ENCODE measurements at regions not wholly inside any gene's neighbourhood (a gene's known extent, or its start where the extent isn't known, plus 50 kb on each side); places are given as distances from the start of the nearest gene placed in this dataset.

- DNase-seq (peak; percentile 67), ATAC-seq (peak; percentile 69 to 74)
- no peaks in the 10 kb centered on the region for H3K9me3 Mint-ChIP-seq
- H3K4me3 Mint-ChIP-seq, result peak overlapping the region; percentile 82
- H3K4me1 Mint-ChIP-seq (ENCODE audit: low read depth), result peaks cover 72% of the 10 kb centered on the region
- no peaks in the 10 kb centered on the region for H3K27me3 Mint-ChIP-seq (ENCODE audit: low read depth)
- no peaks in the 10 kb centered on the region for H3K36me3 Mint-ChIP-seq (ENCODE audit: insufficient read depth)
Measured at GRCh38 chr1:101309334-101310311, 72.8 kb downstream of the S1PR1 start.

GRCh38 chr1:101310506-101310905, 73.7 kb downstream of the S1PR1 start:
- no peak for DNase-seq
- Mint-ChIP-seq H3K4me3 (peak overlapping the region; percentile 82), H3K36me3 (ENCODE audit: insufficient read depth) (no peaks in the 10 kb centered on the region), H3K9me3 (no peaks in the 10 kb centered on the region), H3K27me3 (ENCODE audit: low read depth) (no peaks in the 10 kb centered on the region), H3K4me1 (ENCODE audit: low read depth) (peaks cover 75% of the 10 kb centered on the region)
- ATAC-seq, result no peak

- Mint-ChIP-seq H3K4me3 (peak overlapping the region; percentile 11), H3K36me3 (ENCODE audit: insufficient read depth) (no peaks in the 10 kb centered on the region), H3K9me3 (no peaks in the 10 kb centered on the region), H3K4me1 (ENCODE audit: low read depth) (peaks cover 75% of the 10 kb centered on the region), H3K27me3 (ENCODE audit: low read depth) (no peaks in the 10 kb centered on the region)
- DNase-seq, result no peak
- no peak for ATAC-seq
Measured at GRCh38 chr1:101311146-101311920, 74.5 kb downstream of the S1PR1 start.

- H3K27me3 Mint-ChIP-seq (ENCODE audit: low read depth), result no peaks in the 10 kb centered on the region
- peak overlapping the region; percentile 52 for H3K4me3 Mint-ChIP-seq
- no peaks in the 10 kb centered on the region for H3K36me3 Mint-ChIP-seq (ENCODE audit: insufficient read depth)
- ATAC-seq (no peak), DNase-seq (no peak)
- H3K9me3 Mint-ChIP-seq, result no peaks in the 10 kb centered on the region
- peaks cover 74% of the 10 kb centered on the region for H3K4me1 Mint-ChIP-seq (ENCODE audit: low read depth)
Measured at GRCh38 chr1:101312147-101312546, 75.3 kb downstream of the S1PR1 start.

- H3K9me3 Mint-ChIP-seq, result no peaks in the 10 kb centered on the region
- DNase-seq (no peak), ATAC-seq (no peak)
- peaks cover 62% of the 10 kb centered on the region for H3K4me1 Mint-ChIP-seq (ENCODE audit: low read depth)
- H3K27me3 Mint-ChIP-seq (ENCODE audit: low read depth), result no peaks in the 10 kb centered on the region
- no peaks in the 10 kb centered on the region for H3K36me3 Mint-ChIP-seq (ENCODE audit: insufficient read depth)
- H3K4me3 Mint-ChIP-seq, result no peak overlapping the region
Measured at GRCh38 chr1:101313356-101313755, 76.5 kb downstream of the S1PR1 start.

GRCh38 chr1:101314244-101314643, 77.4 kb downstream of the S1PR1 start:
- no peaks in the 10 kb centered on the region for H3K36me3 Mint-ChIP-seq (ENCODE audit: insufficient read depth)
- H3K4me1 Mint-ChIP-seq (ENCODE audit: low read depth), result peaks cover 54% of the 10 kb centered on the region
- no peak overlapping the region for H3K4me3 Mint-ChIP-seq
- ATAC-seq (peak; percentile 47 to 51), DNase-seq (peak; percentile 15)
- H3K27me3 Mint-ChIP-seq (ENCODE audit: low read depth), result no peaks in the 10 kb centered on the region
- H3K9me3 Mint-ChIP-seq, result no peaks in the 10 kb centered on the region

- H3K36me3 Mint-ChIP-seq (ENCODE audit: insufficient read depth), result no peaks in the 10 kb centered on the region
- no peak for ATAC-seq
Measured at GRCh38 chr1:101316256-101316655, 79.4 kb downstream of the S1PR1 start.

GRCh38 chr1:101316799-101317198, 80.0 kb downstream of the S1PR1 start:
- H3K27me3 Mint-ChIP-seq (ENCODE audit: low read depth), result no peaks in the 10 kb centered on the region
- no peak overlapping the region for H3K4me3 Mint-ChIP-seq
- peaks cover 29% of the 10 kb centered on the region for H3K4me1 Mint-ChIP-seq (ENCODE audit: low read depth)
- no peaks in the 10 kb centered on the region for H3K36me3 Mint-ChIP-seq (ENCODE audit: insufficient read depth)
- ATAC-seq (no peak), DNase-seq (no peak)
- H3K9me3 Mint-ChIP-seq, result no peaks in the 10 kb centered on the region

More at GRCh38 chr1:101316256-101316655, 79.4 kb downstream of the S1PR1 start:
- H3K9me3 Mint-ChIP-seq, result no peaks in the 10 kb centered on the region
- no peak for DNase-seq
- H3K4me3 Mint-ChIP-seq, result no peak overlapping the region
- no peaks in the 10 kb centered on the region for H3K27me3 Mint-ChIP-seq (ENCODE audit: low read depth)
- H3K4me1 Mint-ChIP-seq (ENCODE audit: low read depth), result peaks cover 34% of the 10 kb centered on the region

- Mint-ChIP-seq H3K36me3 (ENCODE audit: insufficient read depth) (no peaks in the 10 kb centered on the region), H3K9me3 (no peaks in the 10 kb centered on the region), H3K4me1 (ENCODE audit: low read depth) (peaks cover 21% of the 10 kb centered on the region), H3K4me3 (no peak overlapping the region), H3K27me3 (ENCODE audit: low read depth) (no peaks in the 10 kb centered on the region)
- DNase-seq, result no peak
- ATAC-seq, result no peak
Measured at GRCh38 chr1:101317590-101317989, 80.8 kb downstream of the S1PR1 start.

GRCh38 chr1:101323535-101323934, 86.7 kb downstream of the S1PR1 start:
- Mint-ChIP-seq H3K4me1 (ENCODE audit: low read depth) (peaks cover 2% of the 10 kb centered on the region), H3K27me3 (ENCODE audit: low read depth) (peaks cover 3% of the 10 kb centered on the region), H3K4me3 (no peak overlapping the region), H3K9me3 (no peaks in the 10 kb centered on the region), H3K36me3 (ENCODE audit: insufficient read depth) (no peaks in the 10 kb centered on the region)
- no peak for ATAC-seq
- no peak for DNase-seq

GRCh38 chr1:101325144-101325543, 88.3 kb downstream of the S1PR1 start:
- Mint-ChIP-seq H3K36me3 (ENCODE audit: insufficient read depth) (no peaks in the 10 kb centered on the region), H3K9me3 (no peaks in the 10 kb centered on the region), H3K27me3 (ENCODE audit: low read depth) (peaks cover 3% of the 10 kb centered on the region), H3K4me3 (no peak overlapping the region), H3K4me1 (ENCODE audit: low read depth) (peaks cover 2% of the 10 kb centered on the region)
- no peak for ATAC-seq
- DNase-seq, result no peak

- no peak for ATAC-seq
Measured at GRCh38 chr1:101330427-101331130, 93.8 kb downstream of the S1PR1 start.

GRCh38 chr1:101331794-101332193, 95.0 kb downstream of the S1PR1 start:
- Mint-ChIP-seq H3K36me3 (ENCODE audit: insufficient read depth) (no peaks in the 10 kb centered on the region), H3K9me3 (peaks cover 4% of the 10 kb centered on the region), H3K4me3 (no peak overlapping the region), H3K4me1 (ENCODE audit: low read depth) (peaks cover 10% of the 10 kb centered on the region), H3K27me3 (ENCODE audit: low read depth) (no peaks in the 10 kb centered on the region)
- no peak for ATAC-seq
- no peak for DNase-seq

More at GRCh38 chr1:101330427-101331130, 93.8 kb downstream of the S1PR1 start:
- no peak for DNase-seq
- peaks cover 2% of the 10 kb centered on the region for H3K27me3 Mint-ChIP-seq (ENCODE audit: low read depth)
- no peaks in the 10 kb centered on the region for H3K36me3 Mint-ChIP-seq (ENCODE audit: insufficient read depth)
- no peaks in the 10 kb centered on the region for H3K9me3 Mint-ChIP-seq
- H3K4me1 Mint-ChIP-seq (ENCODE audit: low read depth), result peaks cover 10% of the 10 kb centered on the region
- H3K4me3 Mint-ChIP-seq, result no peak overlapping the region

- Mint-ChIP-seq H3K4me1 (ENCODE audit: low read depth) (peaks cover 10% of the 10 kb centered on the region), H3K27me3 (ENCODE audit: low read depth) (no peaks in the 10 kb centered on the region), H3K36me3 (ENCODE audit: insufficient read depth) (no peaks in the 10 kb centered on the region), H3K4me3 (no peak overlapping the region), H3K9me3 (peaks cover 5% of the 10 kb centered on the region)
- ATAC-seq (no peak), DNase-seq (no peak)
Measured at GRCh38 chr1:101332633-101333032, 95.8 kb downstream of the S1PR1 start.
